Ishikawa (cell line): ENCODE measurements at regions not wholly inside any gene's neighbourhood (a gene's known extent, or its start where the extent isn't known, plus 50 kb on each side); places are given as distances from the start of the nearest gene placed in this dataset.

Experiments
- CEBPB ChIP-seq: IDR thresholded peaks from 2 replicates; pipeline ENCODE4 v1.6.1; 2012
- CREB1 ChIP-seq: IDR thresholded peaks from 2 replicates; pipeline ENCODE4 v1.6.1; 2012; ENCODE audit warnings: low read depth
- EGR1 ChIP-seq: IDR thresholded peaks from 2 replicates; pipeline ENCODE4 v1.6.1; 2012
- EP300 ChIP-seq: IDR thresholded peaks from 2 replicates; pipeline ENCODE4 v1.6.1; 2012; ENCODE audit warnings: borderline replicate concordance
- FOXM1 ChIP-seq: IDR thresholded peaks from 2 replicates; pipeline ENCODE4 v1.6.1; 2012; ENCODE audit warnings: low read depth, borderline replicate concordance
- MAX ChIP-seq: IDR thresholded peaks from 2 replicates; pipeline ENCODE4 v1.6.1; 2012
- NFIC ChIP-seq: IDR thresholded peaks from 2 replicates; pipeline ENCODE4 v1.6.1; 2012
- RAD21 ChIP-seq: IDR thresholded peaks from 2 replicates; pipeline ENCODE4 v1.6.1; 2012; ENCODE audit warnings: low read depth
- REST ChIP-seq: IDR thresholded peaks from 2 replicates; pipeline ENCODE4 v1.6.1; 2012; ENCODE audit warnings: low read depth, mild to moderate bottlenecking
- TAF1 ChIP-seq: IDR thresholded peaks from 2 replicates; pipeline ENCODE4 v1.6.1; 2012; ENCODE audit warnings: low read depth, mild to moderate bottlenecking
- TCF12 ChIP-seq: IDR thresholded peaks from 2 replicates; pipeline ENCODE4 v1.6.1; 2012; ENCODE audit warnings: low read depth
- TEAD4 ChIP-seq: IDR thresholded peaks from 2 replicates; pipeline ENCODE4 v1.6.1; 2012
- USF1 ChIP-seq: IDR thresholded peaks from 2 replicates; pipeline ENCODE4 v1.6.1; 2012
- YY1 ChIP-seq: IDR thresholded peaks from 2 replicates; pipeline ENCODE4 v1.6.1; 2012; ENCODE audit warnings: low read depth
- ZBTB7A ChIP-seq: IDR thresholded peaks from 2 replicates; pipeline ENCODE4 v1.6.1; 2012; ENCODE audit warnings: low read depth

- TF ChIP-seq EGR1 (no peak), USF1 (no peak), CREB1 (no peak), TCF12 (no peak), REST (no peak), FOXM1 (no peak)
Observed at GRCh38 chr20:20946122-20946759, 159.9 kb downstream of the LINC00237 start.

DNA sequence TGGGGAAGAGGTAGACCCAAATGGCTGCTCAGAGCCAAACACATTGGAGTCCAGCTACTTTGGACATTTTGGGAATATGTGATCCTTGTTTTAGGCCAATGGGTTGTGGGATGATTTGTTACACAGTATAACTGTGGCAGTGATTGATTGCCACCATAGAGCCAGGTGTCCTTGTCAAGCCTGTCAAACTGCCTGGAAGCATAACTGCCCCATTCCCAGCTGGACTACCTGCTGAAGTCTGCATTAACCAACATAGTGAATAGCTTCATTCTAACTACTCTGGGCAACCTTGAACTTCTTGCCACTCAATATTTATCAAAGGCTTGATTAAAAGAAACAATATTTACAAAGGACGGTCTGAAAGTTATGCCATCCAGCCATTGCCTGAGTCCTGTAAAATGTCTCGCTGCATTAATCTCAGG is 164.7 kb downstream of the LINC00237 start:
- TF ChIP-seq FOXM1, result no peak
- TF ChIP-seq MAX, result no peak
- no peak for TF ChIP-seq CREB1
- no peak for TF ChIP-seq USF1
- TF ChIP-seq RAD21, result no peak

DNA sequence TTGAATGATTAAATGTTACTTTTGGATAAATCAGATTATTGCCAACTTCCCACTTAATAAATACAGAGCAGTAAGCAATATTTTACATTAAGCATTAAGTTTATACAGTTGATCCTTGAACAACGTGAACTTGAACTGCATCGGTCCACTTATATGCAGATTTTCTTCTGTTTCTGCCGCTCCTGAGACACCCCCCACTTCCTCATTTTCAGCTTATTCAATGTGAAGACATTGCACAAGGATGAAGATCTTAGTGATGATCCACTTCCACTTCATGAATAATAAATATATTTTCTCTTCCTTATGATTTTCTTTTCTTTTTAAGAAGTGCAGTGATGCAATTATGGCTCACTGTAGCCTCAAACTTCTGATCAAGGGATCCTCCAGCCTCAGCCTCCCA is 167.2 kb downstream of the LINC00237 start:
- TF ChIP-seq YY1, result no peak
- TF ChIP-seq REST, result no peak
- TF ChIP-seq USF1, result no peak
- TF ChIP-seq TCF12, result no peak
- TF ChIP-seq CREB1, result no peak
- TF ChIP-seq ZBTB7A, result no peak
- no peak for TF ChIP-seq TEAD4
- TF ChIP-seq EGR1, result no peak
- TF ChIP-seq MAX, result no peak
- no peak for TF ChIP-seq NFIC
- TF ChIP-seq RAD21, result no peak
- TF ChIP-seq TAF1, result no peak
- no peak for TF ChIP-seq EP300
- TF ChIP-seq CEBPB, result no peak
- TF ChIP-seq FOXM1, result no peak

- TF ChIP-seq MAX (no peak), EP300 (no peak), TEAD4 (no peak), FOXM1 (no peak), REST (no peak), TCF12 (no peak), EGR1 (no peak), CEBPB (no peak), NFIC (no peak), USF1 (no peak), TAF1 (no peak), CREB1 (no peak), YY1 (no peak), RAD21 (no peak), ZBTB7A (no peak)
Observed at GRCh38 chr20:20938599-20938998, 167.6 kb downstream of the LINC00237 start.
